ENCODE measurements at regions not wholly inside any gene's neighbourhood (a gene's known extent, or its start where the extent isn't known, plus 50 kb on each side); places are given as distances from the start of the nearest gene placed in this dataset.

DNA sequence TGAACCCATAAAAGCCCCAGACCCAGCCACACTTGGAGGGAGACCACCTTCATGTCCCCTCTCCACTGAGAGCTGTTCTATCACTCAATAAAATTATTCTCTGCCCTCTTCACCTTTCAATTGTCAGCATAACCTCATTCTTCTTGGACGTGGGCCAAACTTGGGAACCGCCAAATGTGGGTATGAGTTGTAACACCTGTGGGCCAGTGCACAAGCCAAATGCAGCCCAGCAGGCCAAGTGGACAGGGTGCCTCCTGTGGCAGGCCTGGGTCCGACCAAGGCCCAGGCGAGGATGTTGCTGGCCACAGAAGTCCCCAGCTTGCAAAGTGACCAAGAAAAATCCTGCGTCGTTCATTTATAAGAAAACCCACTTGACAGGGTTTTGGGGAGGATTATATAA lies 621.2 kb downstream of the METTL15 start:
- H3K4me1 ChIP-seq, result no peaks in the 10 kb centered on the region
- H3K36me3 ChIP-seq, result no peaks in the 10 kb centered on the region
- TF ChIP-seq, protein P1, sequence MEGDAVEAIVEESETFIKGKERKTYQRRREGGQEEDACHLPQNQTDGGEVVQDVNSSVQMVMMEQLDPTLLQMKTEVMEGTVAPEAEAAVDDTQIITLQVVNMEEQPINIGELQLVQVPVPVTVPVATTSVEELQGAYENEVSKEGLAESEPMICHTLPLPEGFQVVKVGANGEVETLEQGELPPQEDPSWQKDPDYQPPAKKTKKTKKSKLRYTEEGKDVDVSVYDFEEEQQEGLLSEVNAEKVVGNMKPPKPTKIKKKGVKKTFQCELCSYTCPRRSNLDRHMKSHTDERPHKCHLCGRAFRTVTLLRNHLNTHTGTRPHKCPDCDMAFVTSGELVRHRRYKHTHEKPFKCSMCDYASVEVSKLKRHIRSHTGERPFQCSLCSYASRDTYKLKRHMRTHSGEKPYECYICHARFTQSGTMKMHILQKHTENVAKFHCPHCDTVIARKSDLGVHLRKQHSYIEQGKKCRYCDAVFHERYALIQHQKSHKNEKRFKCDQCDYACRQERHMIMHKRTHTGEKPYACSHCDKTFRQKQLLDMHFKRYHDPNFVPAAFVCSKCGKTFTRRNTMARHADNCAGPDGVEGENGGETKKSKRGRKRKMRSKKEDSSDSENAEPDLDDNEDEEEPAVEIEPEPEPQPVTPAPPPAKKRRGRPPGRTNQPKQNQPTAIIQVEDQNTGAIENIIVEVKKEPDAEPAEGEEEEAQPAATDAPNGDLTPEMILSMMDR (IDR thresholded peaks at IDR 0.05 in 4 of 5, conservative IDR thresholded peaks at IDR 0.05 in 1 of 5), result no peak
- TF ChIP-seq POLR2A (IDR thresholded peaks at IDR 0.05), result no peak
- DNase-seq (no peak), ATAC-seq (no peak)
- in situ Hi-C loops (cut with MboI; ENCODE audit: low sequenced_read_pairs in 4 of 4) (loop anchor here in 1 of 4 donors (25.0 kb wide), 1 partner anchor 108 kb away; no protein-coding TSS in a partner anchor), intact Hi-C loops (cut with DNase I; ENCODE audit: low total_unique reads) (no loop called here)
- no peak overlapping the region for H3K4me3 ChIP-seq
- H3K27me3 ChIP-seq, result no peaks in the 10 kb centered on the region
- no peaks in the 10 kb centered on the region for H3K9me3 ChIP-seq
- no peak overlapping the region for H3K27ac ChIP-seq

DNA sequence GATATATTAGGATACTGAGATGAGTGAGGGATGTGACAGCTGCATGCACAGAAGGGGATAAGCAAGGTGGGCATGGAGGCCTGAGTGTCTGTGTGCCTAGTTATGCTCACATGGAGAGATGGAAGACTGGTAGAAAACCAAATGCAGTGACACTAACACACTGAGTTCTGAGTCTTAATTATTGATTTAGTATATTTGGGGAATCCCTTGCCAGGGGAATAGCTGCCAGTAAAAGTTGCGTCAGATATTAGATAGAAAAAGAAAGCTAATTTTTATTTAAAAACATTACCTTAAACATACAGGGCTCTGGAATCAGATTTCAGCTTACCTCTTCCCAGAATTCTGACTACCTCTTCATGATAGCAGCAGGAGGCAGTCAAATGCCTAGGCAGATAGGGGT lies 620.5 kb downstream of the METTL15 start:
- Histone ChIP-seq H3K27me3 (no peaks in the 10 kb centered on the region), H3K4me1 (no peaks in the 10 kb centered on the region), H3K36me3 (no peaks in the 10 kb centered on the region), H3K9me3 (no peaks in the 10 kb centered on the region), H3K27ac (no peak overlapping the region), H3K4me3 (no peak overlapping the region)
- DNase-seq (no peak), ATAC-seq (no peak)
- intact Hi-C loops (cut with DNase I; ENCODE audit: low total_unique reads) (no loop called here), in situ Hi-C loops (cut with MboI; ENCODE audit: low sequenced_read_pairs in 4 of 4) (loop anchor here in 1 of 4 donors (25.0 kb wide), 1 partner anchor 109 kb away; no protein-coding TSS in a partner anchor)
- TF ChIP-seq, protein P1 (IDR thresholded peaks at IDR 0.05 in 4 of 5, conservative IDR thresholded peaks at IDR 0.05 in 1 of 5), result no peak
- TF ChIP-seq POLR2A (IDR thresholded peaks at IDR 0.05), result no peak

DNA sequence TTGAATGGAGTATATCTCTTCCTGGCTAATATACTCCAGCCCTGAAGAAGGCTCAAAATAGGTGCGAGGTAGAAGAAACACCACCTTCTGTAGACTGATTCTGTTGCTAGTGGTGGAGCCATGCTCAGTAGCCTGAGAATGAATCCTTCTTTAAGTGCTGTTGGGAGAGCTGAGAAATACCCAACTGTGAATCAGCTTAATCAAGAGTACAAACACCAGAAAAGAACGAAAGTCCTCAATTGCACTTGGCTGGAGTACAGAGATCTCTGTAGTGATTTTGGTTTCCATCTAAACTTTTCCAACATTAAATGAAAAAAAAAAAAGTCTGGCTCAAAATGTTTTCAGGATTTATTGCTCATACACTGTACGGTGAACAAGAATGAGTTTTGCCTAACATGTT lies 619.1 kb downstream of the METTL15 start:
- ATAC-seq (no peak), DNase-seq (no peak)
- intact Hi-C loops (cut with DNase I; ENCODE audit: low total_unique reads), result no loop called here
- in situ Hi-C loops (cut with MboI; ENCODE audit: low sequenced_read_pairs in 4 of 4), result loop anchor here in 1 of 4 donors (25.0 kb wide), 1 partner anchor 110 kb away; no protein-coding TSS in a partner anchor
- Histone ChIP-seq H3K4me3 (no peak overlapping the region), H3K27me3 (no peaks in the 10 kb centered on the region), H3K9me3 (no peaks in the 10 kb centered on the region), H3K36me3 (no peaks in the 10 kb centered on the region), H3K4me1 (no peaks in the 10 kb centered on the region), H3K27ac (no peak overlapping the region)
- TF ChIP-seq, protein P1 (IDR thresholded peaks at IDR 0.05 in 4 of 5, conservative IDR thresholded peaks at IDR 0.05 in 1 of 5), result no peak
- TF ChIP-seq POLR2A (IDR thresholded peaks at IDR 0.05), result no peak

DNA sequence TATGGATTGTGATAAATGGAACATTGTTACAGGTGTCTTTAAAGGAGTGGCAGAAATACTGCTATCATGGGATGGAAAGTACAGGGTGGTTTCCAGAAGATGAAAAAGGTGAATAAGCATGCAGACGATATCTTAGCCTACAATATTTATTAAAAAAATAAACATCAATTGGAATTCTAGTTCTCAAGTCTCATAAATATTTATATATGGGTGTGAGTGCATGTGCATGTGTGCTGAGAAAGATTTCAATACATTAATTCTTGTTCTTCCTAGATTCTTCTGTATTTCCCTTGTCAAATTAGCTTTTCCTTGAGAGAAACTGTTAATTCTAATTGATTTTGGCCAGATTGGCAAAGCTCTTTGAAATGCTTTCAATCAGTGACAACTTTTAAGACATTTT lies 618.2 kb downstream of the METTL15 start:
- H3K36me3 ChIP-seq, result no peaks in the 10 kb centered on the region
- ATAC-seq (no peak), DNase-seq (no peak)
- no peak overlapping the region for H3K4me3 ChIP-seq
- in situ Hi-C loops (cut with MboI; ENCODE audit: low sequenced_read_pairs in 4 of 4), result loop anchor here in 1 of 4 donors (25.0 kb wide), 1 partner anchor 111 kb away; no protein-coding TSS in a partner anchor
- no peaks in the 10 kb centered on the region for H3K9me3 ChIP-seq
- intact Hi-C loops (cut with DNase I; ENCODE audit: low total_unique reads), result no loop called here
- TF ChIP-seq, protein P1 (IDR thresholded peaks at IDR 0.05 in 4 of 5, conservative IDR thresholded peaks at IDR 0.05 in 1 of 5), result no peak
- no peak for TF ChIP-seq POLR2A (IDR thresholded peaks at IDR 0.05)
- H3K27me3 ChIP-seq, result no peaks in the 10 kb centered on the region
- no peak overlapping the region for H3K27ac ChIP-seq
- no peaks in the 10 kb centered on the region for H3K4me1 ChIP-seq

DNA sequence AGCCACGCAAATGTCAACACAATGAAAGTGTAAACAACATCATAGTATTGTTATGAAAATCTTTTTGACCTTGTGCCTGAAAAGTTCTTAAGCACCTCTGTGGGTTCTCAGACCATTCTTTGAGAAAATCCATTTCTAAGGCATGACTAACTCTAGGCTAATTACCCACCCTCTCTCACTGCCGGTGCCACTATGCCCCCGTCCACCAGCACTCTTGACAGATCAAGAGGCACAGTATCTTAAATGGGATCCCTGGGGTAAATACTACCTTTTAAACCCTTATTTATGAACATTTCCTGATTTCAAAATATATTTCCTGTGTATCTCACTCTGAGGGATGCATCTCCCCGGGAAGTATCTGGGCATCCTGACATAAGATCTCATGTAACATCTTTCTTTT lies 607.5 kb downstream of the METTL15 start:
- Histone ChIP-seq H3K4me3 (no peak overlapping the region), H3K27me3 (no peaks in the 10 kb centered on the region), H3K36me3 (no peaks in the 10 kb centered on the region), H3K4me1 (no peaks in the 10 kb centered on the region), H3K9me3 (no peaks in the 10 kb centered on the region), H3K27ac (no peak overlapping the region)
- in situ Hi-C loops (cut with MboI; ENCODE audit: low sequenced_read_pairs in 4 of 4), result no loop called here
- intact Hi-C loops (cut with DNase I; ENCODE audit: low total_unique reads), result no loop called here
- no peak for TF ChIP-seq POLR2A (IDR thresholded peaks at IDR 0.05)
- TF ChIP-seq, protein P1 (IDR thresholded peaks at IDR 0.05 in 4 of 5, conservative IDR thresholded peaks at IDR 0.05 in 1 of 5), result no peak
- ATAC-seq (no peak), DNase-seq (no peak)
